GM23338 (cell line): ENCODE measurements at regions not wholly inside any gene's neighbourhood (a gene's known extent, or its start where the extent isn't known, plus 50 kb on each side); places are given as distances from the start of the nearest gene placed in this dataset.

ENCODE experiments used
- ATAC-seq: fragments of 200-7000 bp; cut with Tn5 transposase; 3 replicates; pipeline ENCODE4 v1.9.1; 2020
- DNase-seq: peaks from one replicate; pipeline ENCODE4 v3.0.0-alpha.2; 2015; ENCODE audit warnings: low spot score
- H2AFZ ChIP-seq: fragments of 200-600 bp; sonication (generic); 2 replicates; pipeline ENCODE4 v1.8.0; 2016; ENCODE audit warnings: antibody characterized with exemption, mild to moderate bottlenecking, moderate library complexity
- H3F3A ChIP-seq: fragments of 200-600 bp; sonication (generic); replicated peaks from 2 replicates; pipeline ENCODE4 v1.8.0; 2017; ENCODE audit warnings: antibody characterized with exemption, mixed run types, low read depth
- H3K27ac ChIP-seq: fragments of 200-600 bp; sonication (generic); 2 replicates; pipeline ENCODE4 v1.6.1; 2016; ENCODE audit warnings: low read depth
- H3K27me3 ChIP-seq: fragments of 200-600 bp; sonication (generic); 2 replicates; pipeline ENCODE4 v1.8.0; 2016; ENCODE audit warnings: mild to moderate bottlenecking, mixed run types, moderate library complexity; ENCODE audit not compliant: insufficient read depth
- H3K36me3 ChIP-seq: fragments of 200-600 bp; sonication (generic); 2 replicates; pipeline ENCODE4 v1.8.0; 2016; ENCODE audit warnings: mild to moderate bottlenecking; ENCODE audit not compliant: insufficient read depth
- H3K4me1 ChIP-seq: fragments of 200-600 bp; sonication (generic); 2 replicates; pipeline ENCODE4 v1.8.0; 2016; ENCODE audit warnings: mild to moderate bottlenecking, moderate library complexity; ENCODE audit not compliant: insufficient read depth
- H3K4me2 ChIP-seq: fragments of 200-600 bp; sonication (generic); 2 replicates; pipeline ENCODE4 v1.7.1; 2017; ENCODE audit warnings: mixed run types
- H3K4me3 ChIP-seq: fragments of 200-600 bp; sonication (generic); 2 replicates; pipeline ENCODE4 v1.6.1; 2016; ENCODE audit warnings: mixed run types
- H3K79me2 ChIP-seq: fragments of 200-600 bp; sonication (generic); replicated peaks from 2 replicates; pipeline ENCODE4 v1.8.0; 2017; ENCODE audit warnings: mild to moderate bottlenecking; ENCODE audit not compliant: insufficient read depth
- H3K9me2 ChIP-seq: fragments of 200-600 bp; sonication (generic); 2 replicates; pipeline ENCODE4 v1.8.0; 2017; ENCODE audit not compliant: insufficient read depth
- H4K20me1 ChIP-seq: fragments of 200-600 bp; sonication (generic); replicated peaks from 2 replicates; pipeline ENCODE4 v1.8.0; 2017; ENCODE audit warnings: mild to moderate bottlenecking; ENCODE audit not compliant: insufficient read depth
- H3K27ac Mint-ChIP-seq: 2 replicates; pipeline ENCODE4 v1.8.0; 2020; ENCODE audit warnings: inconsistent platforms, mild to moderate bottlenecking, moderate library complexity, mixed read lengths
- H3K27me3 Mint-ChIP-seq: 3 replicates; pipeline ENCODE4 v1.8.0; 2022; ENCODE audit warnings: low read depth, mild to moderate bottlenecking, moderate library complexity, mixed read lengths, inconsistent platforms; ENCODE audit not compliant: insufficient read depth, poor library complexity
- H3K36me3 Mint-ChIP-seq: 3 replicates; pipeline ENCODE4 v1.8.0; 2021; ENCODE audit warnings: low read depth, mild to moderate bottlenecking, inconsistent platforms, moderate library complexity, mixed read lengths
- H3K4me1 Mint-ChIP-seq: 3 replicates; pipeline ENCODE4 v1.8.0; 2020; ENCODE audit warnings: mild to moderate bottlenecking, inconsistent platforms, mixed read lengths
- H3K4me3 Mint-ChIP-seq: 3 replicates; pipeline ENCODE4 v1.8.0; 2021; ENCODE audit warnings: moderate library complexity, mild to moderate bottlenecking, inconsistent platforms, mixed read lengths
- H3K9me3 Mint-ChIP-seq: 3 replicates; pipeline ENCODE4 v1.8.0; 2020; ENCODE audit warnings: moderate library complexity, mild to moderate bottlenecking, inconsistent platforms, mixed read lengths
- CREB1 ChIP-seq: fragments of 250-450 bp; sonication (Bioruptor Pico); IDR thresholded peaks from 2 replicates; pipeline ENCODE4 v1.5.0; 2020; ENCODE audit warnings: low read depth, mild to moderate bottlenecking, moderate library complexity
- EZH2 ChIP-seq: fragments of 200-600 bp; sonication (generic); IDR thresholded peaks from one replicate; pipeline ENCODE4 v1.8.0; 2017; ENCODE audit warnings: antibody characterized with exemption, mild to moderate bottlenecking, low read depth; ENCODE audit not compliant: unreplicated experiment
- EZH2phosphoT487 ChIP-seq: fragments of 200-600 bp; sonication (generic); IDR thresholded peaks from one replicate; pipeline ENCODE4 v1.8.1; 2018; ENCODE audit warnings: antibody characterized with exemption; ENCODE audit not compliant: unreplicated experiment
- NANOG ChIP-seq: IDR thresholded peaks from 2 replicates; pipeline ENCODE4 v1.6.1; 2016; ENCODE audit warnings: antibody characterized with exemption, borderline replicate concordance
- POLR2AphosphoS5 ChIP-seq: IDR thresholded peaks from 2 replicates; pipeline ENCODE4 v1.6.1; 2016; ENCODE audit warnings: antibody characterized with exemption, low read depth
- STAT1 ChIP-seq: IDR thresholded peaks from one replicate; pipeline ENCODE4 v1.6.1; 2016; ENCODE audit warnings: antibody characterized with exemption; ENCODE audit not compliant: unreplicated experiment
- ZNF114 ChIP-seq: fragments of 250-450 bp; sonication (Bioruptor Pico); IDR thresholded peaks from 2 replicates; pipeline ENCODE4 v1.5.0; 2020; ENCODE audit warnings: mild to moderate bottlenecking, moderate library complexity
- ZNF331 ChIP-seq: fragments of 250-450 bp; sonication (Bioruptor Pico); IDR thresholded peaks from 2 replicates; pipeline ENCODE4 v1.5.0; 2020; ENCODE audit warnings: low read depth, mild to moderate bottlenecking, moderate library complexity
- TF ChIP-seq, protein P1 (sequence below), 2 experiments: fragments of 200-600 bp in 1 of 2; sonication (generic) in 1 of 2; conservative IDR thresholded peaks; 2 replicates each; pipeline versions ENCODE4 v1.5.1 to v1.6.1; 2016 to 2017; ENCODE audit warnings: antibody characterized with exemption in 2 of 2, low read depth in 2 of 2, mild to moderate bottlenecking in 2 of 2, moderate library complexity in 1 of 2
- TF ChIP-seq, protein P2 (sequence below): fragments of 250-450 bp; sonication (Bioruptor Pico); IDR thresholded peaks from 2 replicates; pipeline ENCODE4 v1.5.0; 2020; ENCODE audit warnings: mild to moderate bottlenecking, moderate library complexity
- TF ChIP-seq, protein P3 (sequence below): IDR thresholded peaks from 2 replicates; pipeline ENCODE4 v1.6.1; 2016; ENCODE audit warnings: antibody characterized with exemption
- TF ChIP-seq, protein P4 (sequence below): IDR thresholded peaks from one replicate; pipeline ENCODE4 v1.6.1; 2018; ENCODE audit warnings: antibody characterized with exemption; ENCODE audit not compliant: unreplicated experiment

DNA sequence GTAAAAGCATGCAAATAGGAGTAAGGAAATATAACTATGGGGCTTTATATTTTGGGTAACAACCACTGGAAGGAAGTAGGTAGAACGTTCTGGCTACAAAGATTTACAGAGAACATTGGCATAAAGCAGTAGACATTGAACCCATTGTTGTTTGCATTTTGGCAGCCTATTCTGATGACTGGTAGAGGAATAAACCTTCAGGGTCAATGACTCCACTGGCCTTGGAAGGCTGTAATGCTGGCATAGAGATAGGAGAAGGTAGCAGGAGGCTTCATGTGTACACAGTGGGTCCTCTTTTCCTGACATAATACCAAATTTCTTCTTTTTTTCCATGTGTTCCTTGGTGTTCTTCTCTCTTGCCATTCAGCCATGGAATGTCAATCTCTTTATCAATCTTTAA lies 462.8 kb upstream of the ZNF462 start:
- no peak overlapping the region for H2AFZ ChIP-seq
- peaks cover 8% of the 10 kb centered on the region; the same call in 1 of the 2 replicates for H3K9me2 ChIP-seq
- H3K36me3 Mint-ChIP-seq = no peaks in the 10 kb centered on the region
- 0 out of 3 replicates have a peak, but pooled peaks cover 2% of the 10 kb centered on the region for H3K4me1 Mint-ChIP-seq
- no peaks in the 10 kb centered on the region for H3K27me3 Mint-ChIP-seq
- H3K27ac ChIP-seq = no peak overlapping the region
- no peak overlapping the region for H3K27ac Mint-ChIP-seq
- H4K20me1 ChIP-seq = no peaks in the 10 kb centered on the region
- H3K27me3 ChIP-seq = no peaks in the 10 kb centered on the region
- H3F3A ChIP-seq = no peaks in the 10 kb centered on the region
- no peak overlapping the region for H3K4me3 ChIP-seq
- no peak overlapping the region for H3K4me2 ChIP-seq
- no peaks in the 10 kb centered on the region for H3K4me1 ChIP-seq
- DNase-seq (no peak), ATAC-seq (no peak)
- no peaks in the 10 kb centered on the region for H3K79me2 ChIP-seq
- no peak for TF ChIP-seq EZH2
- TF ChIP-seq POLR2AphosphoS5 = no peak
- TF ChIP-seq ZNF331 = no peak
- TF ChIP-seq, protein P1, sequence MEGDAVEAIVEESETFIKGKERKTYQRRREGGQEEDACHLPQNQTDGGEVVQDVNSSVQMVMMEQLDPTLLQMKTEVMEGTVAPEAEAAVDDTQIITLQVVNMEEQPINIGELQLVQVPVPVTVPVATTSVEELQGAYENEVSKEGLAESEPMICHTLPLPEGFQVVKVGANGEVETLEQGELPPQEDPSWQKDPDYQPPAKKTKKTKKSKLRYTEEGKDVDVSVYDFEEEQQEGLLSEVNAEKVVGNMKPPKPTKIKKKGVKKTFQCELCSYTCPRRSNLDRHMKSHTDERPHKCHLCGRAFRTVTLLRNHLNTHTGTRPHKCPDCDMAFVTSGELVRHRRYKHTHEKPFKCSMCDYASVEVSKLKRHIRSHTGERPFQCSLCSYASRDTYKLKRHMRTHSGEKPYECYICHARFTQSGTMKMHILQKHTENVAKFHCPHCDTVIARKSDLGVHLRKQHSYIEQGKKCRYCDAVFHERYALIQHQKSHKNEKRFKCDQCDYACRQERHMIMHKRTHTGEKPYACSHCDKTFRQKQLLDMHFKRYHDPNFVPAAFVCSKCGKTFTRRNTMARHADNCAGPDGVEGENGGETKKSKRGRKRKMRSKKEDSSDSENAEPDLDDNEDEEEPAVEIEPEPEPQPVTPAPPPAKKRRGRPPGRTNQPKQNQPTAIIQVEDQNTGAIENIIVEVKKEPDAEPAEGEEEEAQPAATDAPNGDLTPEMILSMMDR (conservative IDR thresholded peaks at IDR 0.05; ENCODE audit: low read depth in 2 of 2) = no peak
- TF ChIP-seq, protein P2, sequence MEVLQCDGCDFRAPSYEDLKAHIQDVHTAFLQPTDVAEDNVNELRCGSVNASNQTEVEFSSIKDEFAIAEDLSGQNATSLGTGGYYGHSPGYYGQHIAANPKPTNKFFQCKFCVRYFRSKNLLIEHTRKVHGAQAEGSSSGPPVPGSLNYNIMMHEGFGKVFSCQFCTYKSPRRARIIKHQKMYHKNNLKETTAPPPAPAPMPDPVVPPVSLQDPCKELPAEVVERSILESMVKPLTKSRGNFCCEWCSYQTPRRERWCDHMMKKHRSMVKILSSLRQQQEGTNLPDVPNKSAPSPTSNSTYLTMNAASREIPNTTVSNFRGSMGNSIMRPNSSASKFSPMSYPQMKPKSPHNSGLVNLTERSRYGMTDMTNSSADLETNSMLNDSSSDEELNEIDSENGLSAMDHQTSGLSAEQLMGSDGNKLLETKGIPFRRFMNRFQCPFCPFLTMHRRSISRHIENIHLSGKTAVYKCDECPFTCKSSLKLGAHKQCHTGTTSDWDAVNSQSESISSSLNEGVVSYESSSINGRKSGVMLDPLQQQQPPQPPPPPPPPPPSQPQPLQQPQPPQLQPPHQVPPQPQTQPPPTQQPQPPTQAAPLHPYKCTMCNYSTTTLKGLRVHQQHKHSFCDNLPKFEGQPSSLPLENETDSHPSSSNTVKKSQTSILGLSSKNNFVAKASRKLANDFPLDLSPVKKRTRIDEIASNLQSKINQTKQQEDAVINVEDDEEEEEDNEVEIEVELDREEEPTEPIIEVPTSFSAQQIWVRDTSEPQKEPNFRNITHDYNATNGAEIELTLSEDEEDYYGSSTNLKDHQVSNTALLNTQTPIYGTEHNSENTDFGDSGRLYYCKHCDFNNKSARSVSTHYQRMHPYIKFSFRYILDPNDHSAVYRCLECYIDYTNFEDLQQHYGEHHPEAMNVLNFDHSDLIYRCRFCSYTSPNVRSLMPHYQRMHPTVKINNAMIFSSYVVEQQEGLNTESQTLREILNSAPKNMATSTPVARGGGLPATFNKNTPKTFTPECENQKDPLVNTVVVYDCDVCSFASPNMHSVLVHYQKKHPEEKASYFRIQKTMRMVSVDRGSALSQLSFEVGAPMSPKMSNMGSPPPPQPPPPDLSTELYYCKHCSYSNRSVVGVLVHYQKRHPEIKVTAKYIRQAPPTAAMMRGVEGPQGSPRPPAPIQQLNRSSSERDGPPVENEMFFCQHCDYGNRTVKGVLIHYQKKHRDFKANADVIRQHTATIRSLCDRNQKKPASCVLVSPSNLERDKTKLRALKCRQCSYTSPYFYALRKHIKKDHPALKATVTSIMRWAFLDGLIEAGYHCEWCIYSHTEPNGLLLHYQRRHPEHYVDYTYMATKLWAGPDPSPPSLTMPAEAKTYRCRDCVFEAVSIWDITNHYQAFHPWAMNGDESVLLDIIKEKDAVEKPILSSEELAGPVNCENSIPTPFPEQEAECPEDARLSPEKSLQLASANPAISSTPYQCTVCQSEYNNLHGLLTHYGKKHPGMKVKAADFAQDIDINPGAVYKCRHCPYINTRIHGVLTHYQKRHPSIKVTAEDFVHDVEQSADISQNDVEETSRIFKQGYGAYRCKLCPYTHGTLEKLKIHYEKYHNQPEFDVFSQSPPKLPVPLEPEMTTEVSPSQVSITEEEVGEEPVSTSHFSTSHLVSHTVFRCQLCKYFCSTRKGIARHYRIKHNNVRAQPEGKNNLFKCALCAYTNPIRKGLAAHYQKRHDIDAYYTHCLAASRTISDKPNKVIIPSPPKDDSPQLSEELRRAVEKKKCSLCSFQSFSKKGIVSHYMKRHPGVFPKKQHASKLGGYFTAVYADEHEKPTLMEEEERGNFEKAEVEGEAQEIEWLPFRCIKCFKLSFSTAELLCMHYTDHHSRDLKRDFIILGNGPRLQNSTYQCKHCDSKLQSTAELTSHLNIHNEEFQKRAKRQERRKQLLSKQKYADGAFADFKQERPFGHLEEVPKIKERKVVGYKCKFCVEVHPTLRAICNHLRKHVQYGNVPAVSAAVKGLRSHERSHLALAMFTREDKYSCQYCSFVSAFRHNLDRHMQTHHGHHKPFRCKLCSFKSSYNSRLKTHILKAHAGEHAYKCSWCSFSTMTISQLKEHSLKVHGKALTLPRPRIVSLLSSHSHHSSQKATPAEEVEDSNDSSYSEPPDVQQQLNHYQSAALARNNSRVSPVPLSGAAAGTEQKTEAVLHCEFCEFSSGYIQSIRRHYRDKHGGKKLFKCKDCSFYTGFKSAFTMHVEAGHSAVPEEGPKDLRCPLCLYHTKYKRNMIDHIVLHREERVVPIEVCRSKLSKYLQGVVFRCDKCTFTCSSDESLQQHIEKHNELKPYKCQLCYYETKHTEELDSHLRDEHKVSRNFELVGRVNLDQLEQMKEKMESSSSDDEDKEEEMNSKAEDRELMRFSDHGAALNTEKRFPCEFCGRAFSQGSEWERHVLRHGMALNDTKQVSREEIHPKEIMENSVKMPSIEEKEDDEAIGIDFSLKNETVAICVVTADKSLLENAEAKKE (CRISPR knock-in tag) = no peak
- TF ChIP-seq, protein P3, sequence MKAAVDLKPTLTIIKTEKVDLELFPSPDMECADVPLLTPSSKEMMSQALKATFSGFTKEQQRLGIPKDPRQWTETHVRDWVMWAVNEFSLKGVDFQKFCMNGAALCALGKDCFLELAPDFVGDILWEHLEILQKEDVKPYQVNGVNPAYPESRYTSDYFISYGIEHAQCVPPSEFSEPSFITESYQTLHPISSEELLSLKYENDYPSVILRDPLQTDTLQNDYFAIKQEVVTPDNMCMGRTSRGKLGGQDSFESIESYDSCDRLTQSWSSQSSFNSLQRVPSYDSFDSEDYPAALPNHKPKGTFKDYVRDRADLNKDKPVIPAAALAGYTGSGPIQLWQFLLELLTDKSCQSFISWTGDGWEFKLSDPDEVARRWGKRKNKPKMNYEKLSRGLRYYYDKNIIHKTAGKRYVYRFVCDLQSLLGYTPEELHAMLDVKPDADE = no peak
- no peak for TF ChIP-seq STAT1
- TF ChIP-seq ZNF114 (CRISPR knock-in tag) = no peak
- TF ChIP-seq EZH2phosphoT487 = no peak
- TF ChIP-seq CREB1 (CRISPR knock-in tag) = no peak
- no peak for TF ChIP-seq NANOG
- TF ChIP-seq, protein P4, sequence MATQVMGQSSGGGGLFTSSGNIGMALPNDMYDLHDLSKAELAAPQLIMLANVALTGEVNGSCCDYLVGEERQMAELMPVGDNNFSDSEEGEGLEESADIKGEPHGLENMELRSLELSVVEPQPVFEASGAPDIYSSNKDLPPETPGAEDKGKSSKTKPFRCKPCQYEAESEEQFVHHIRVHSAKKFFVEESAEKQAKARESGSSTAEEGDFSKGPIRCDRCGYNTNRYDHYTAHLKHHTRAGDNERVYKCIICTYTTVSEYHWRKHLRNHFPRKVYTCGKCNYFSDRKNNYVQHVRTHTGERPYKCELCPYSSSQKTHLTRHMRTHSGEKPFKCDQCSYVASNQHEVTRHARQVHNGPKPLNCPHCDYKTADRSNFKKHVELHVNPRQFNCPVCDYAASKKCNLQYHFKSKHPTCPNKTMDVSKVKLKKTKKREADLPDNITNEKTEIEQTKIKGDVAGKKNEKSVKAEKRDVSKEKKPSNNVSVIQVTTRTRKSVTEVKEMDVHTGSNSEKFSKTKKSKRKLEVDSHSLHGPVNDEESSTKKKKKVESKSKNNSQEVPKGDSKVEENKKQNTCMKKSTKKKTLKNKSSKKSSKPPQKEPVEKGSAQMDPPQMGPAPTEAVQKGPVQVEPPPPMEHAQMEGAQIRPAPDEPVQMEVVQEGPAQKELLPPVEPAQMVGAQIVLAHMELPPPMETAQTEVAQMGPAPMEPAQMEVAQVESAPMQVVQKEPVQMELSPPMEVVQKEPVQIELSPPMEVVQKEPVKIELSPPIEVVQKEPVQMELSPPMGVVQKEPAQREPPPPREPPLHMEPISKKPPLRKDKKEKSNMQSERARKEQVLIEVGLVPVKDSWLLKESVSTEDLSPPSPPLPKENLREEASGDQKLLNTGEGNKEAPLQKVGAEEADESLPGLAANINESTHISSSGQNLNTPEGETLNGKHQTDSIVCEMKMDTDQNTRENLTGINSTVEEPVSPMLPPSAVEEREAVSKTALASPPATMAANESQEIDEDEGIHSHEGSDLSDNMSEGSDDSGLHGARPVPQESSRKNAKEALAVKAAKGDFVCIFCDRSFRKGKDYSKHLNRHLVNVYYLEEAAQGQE = no peak
- no peaks in the 10 kb centered on the region for H3K9me3 Mint-ChIP-seq
- H3K4me3 Mint-ChIP-seq = no peak overlapping the region
- H3K36me3 ChIP-seq = no peaks in the 10 kb centered on the region
